IMR-90 (cell line): ENCODE measurements at regions not wholly inside any gene's neighbourhood (a gene's known extent, or its start where the extent isn't known, plus 50 kb on each side); places are given as distances from the start of the nearest gene placed in this dataset.

Experiments
- BHLHE40 ChIP-seq: fragments of 150-350 bp; IDR thresholded peaks from 2 replicates; pipeline ENCODE4 v1.6.1; 2016; ENCODE audit warnings: mild to moderate bottlenecking, low read depth, low read length
- CTCF ChIP-seq: conservative IDR thresholded peaks from 2 replicates; pipeline ENCODE4 v1.5.1; 2012; ENCODE audit warnings: mild to moderate bottlenecking, low read depth, low read length, improper control_type of control experiment
- FOS ChIP-seq: fragments of 150-350 bp; IDR thresholded peaks from 2 replicates; pipeline ENCODE4 v1.6.1; 2016; ENCODE audit warnings: low read depth, low read length
- MAFK ChIP-seq: IDR thresholded peaks from 2 replicates; pipeline ENCODE4 v1.6.1; 2012; ENCODE audit warnings: low read depth, low read length, improper control_type of control experiment
- MAZ ChIP-seq: IDR thresholded peaks from 2 replicates; pipeline ENCODE4 v1.6.1; 2012; ENCODE audit warnings: low read depth, mild to moderate bottlenecking, low read length, improper control_type of control experiment, moderate library complexity, borderline replicate concordance
- NFE2L2 ChIP-seq: fragments of 150-350 bp; IDR thresholded peaks from 2 replicates; pipeline ENCODE4 v1.6.1; 2016; ENCODE audit warnings: low read depth, mild to moderate bottlenecking, low read length
- POLR2A ChIP-seq: IDR thresholded peaks from 2 replicates; pipeline ENCODE4 v1.6.1; 2012; ENCODE audit warnings: mild to moderate bottlenecking, low read depth, low read length
- RAD21 ChIP-seq: IDR thresholded peaks from 2 replicates; pipeline ENCODE4 v1.6.1; 2012; ENCODE audit warnings: low read length, improper control_type of control experiment
- TF ChIP-seq, protein P1 (sequence below): fragments of 150-350 bp; IDR thresholded peaks from 2 replicates; pipeline ENCODE4 v1.6.1; 2017; ENCODE audit warnings: mild to moderate bottlenecking, antibody characterized with exemption, low read length, low read depth

DNA sequence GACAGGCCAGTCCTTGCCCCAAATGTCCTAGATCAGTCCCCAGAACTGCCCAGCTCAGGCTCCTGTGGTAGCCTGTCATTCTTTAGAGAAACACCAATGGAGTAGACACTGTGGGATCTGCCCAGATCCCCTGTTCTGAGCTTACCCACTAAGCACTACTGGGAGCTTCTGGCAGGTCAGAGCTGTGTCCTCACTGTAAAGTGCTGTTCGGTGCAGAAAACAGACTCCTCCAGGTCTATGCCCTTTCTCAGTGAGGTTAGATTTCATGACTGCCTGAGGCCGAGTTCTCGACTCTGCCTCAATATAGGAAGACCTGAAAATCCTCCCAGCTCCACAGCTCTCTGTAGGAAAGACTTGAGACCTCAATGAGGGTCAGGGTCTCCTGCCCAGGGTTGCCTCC is 67.5 kb upstream of the IGLL5 start:
- no peak for TF ChIP-seq MAZ
- TF ChIP-seq CTCF: no peak
- no peak for TF ChIP-seq FOS
- no peak for TF ChIP-seq POLR2A
- TF ChIP-seq BHLHE40: no peak
- no peak for TF ChIP-seq NFE2L2
- no peak for TF ChIP-seq MAFK
- no peak for TF ChIP-seq RAD21
- TF ChIP-seq, protein P1, sequence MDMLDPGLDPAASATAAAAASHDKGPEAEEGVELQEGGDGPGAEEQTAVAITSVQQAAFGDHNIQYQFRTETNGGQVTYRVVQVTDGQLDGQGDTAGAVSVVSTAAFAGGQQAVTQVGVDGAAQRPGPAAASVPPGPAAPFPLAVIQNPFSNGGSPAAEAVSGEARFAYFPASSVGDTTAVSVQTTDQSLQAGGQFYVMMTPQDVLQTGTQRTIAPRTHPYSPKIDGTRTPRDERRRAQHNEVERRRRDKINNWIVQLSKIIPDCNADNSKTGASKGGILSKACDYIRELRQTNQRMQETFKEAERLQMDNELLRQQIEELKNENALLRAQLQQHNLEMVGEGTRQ: no peak
